Loucy (cell line): ENCODE measurements at regions not wholly inside any gene's neighbourhood (a gene's known extent, or its start where the extent isn't known, plus 50 kb on each side); places are given as distances from the start of the nearest gene placed in this dataset.

Source experiments
- CTCF ChIP-seq: fragments of 200-600 bp; sonication (generic); conservative IDR thresholded peaks from 2 replicates; pipeline ENCODE4 v1.5.1; 2014; ENCODE audit warnings: mild to moderate bottlenecking, antibody characterized with exemption, low read length
- EZH2phosphoT487 ChIP-seq: fragments of 200-600 bp; IDR thresholded peaks from 2 replicates; pipeline ENCODE4 v1.6.1; 2018; ENCODE audit warnings: antibody characterized with exemption, mild to moderate bottlenecking, moderate library complexity, borderline replicate concordance

GRCh38 chr6:139744891-139745290, 370.4 kb upstream of the CITED2 start:
- TF ChIP-seq CTCF (no peak), EZH2phosphoT487 (no peak)
